Osteoblast (primary cell): ENCODE measurements at regions not wholly inside any gene's neighbourhood (a gene's known extent, or its start where the extent isn't known, plus 50 kb on each side); places are given as distances from the start of the nearest gene placed in this dataset.

Experiments used
- DNase-seq: peaks from one replicate; pipeline ENCODE4 v3.0.0; 2011; ENCODE audit warnings: low spot score, mixed read lengths; ENCODE audit not compliant: insufficient read length; ENCODE audit errors: missing footprints
- H2AFZ ChIP-seq: 2 replicates; pipeline ENCODE4 v1.6.0; 2011; ENCODE audit warnings: mild to moderate bottlenecking, low read length
- H3K27ac ChIP-seq: 2 replicates; pipeline ENCODE4 v1.5.1; 2011; ENCODE audit warnings: mild to moderate bottlenecking, low read depth, low read length, moderate library complexity
- H3K27me3 ChIP-seq: 2 replicates; pipeline ENCODE4 v1.6.0; 2012; ENCODE audit warnings: mild to moderate bottlenecking, control low read depth, inconsistent platforms, low read length, moderate library complexity; ENCODE audit not compliant: insufficient read depth
- H3K36me3 ChIP-seq: 2 replicates; pipeline ENCODE4 v1.5.1; 2011; ENCODE audit warnings: mild to moderate bottlenecking, low read length, control low read depth, moderate library complexity; ENCODE audit not compliant: insufficient read depth
- H3K4me1 ChIP-seq: 2 replicates; pipeline ENCODE4 v1.5.1; 2011; ENCODE audit warnings: mild to moderate bottlenecking, low read length, control low read depth, moderate library complexity; ENCODE audit not compliant: insufficient read depth
- H3K4me2 ChIP-seq: 2 replicates; pipeline ENCODE4 v1.6.0; 2011; ENCODE audit warnings: mild to moderate bottlenecking, low read length; ENCODE audit not compliant: insufficient read depth
- H3K4me3 ChIP-seq: fragments of 200-600 bp; sonication (generic); 3 replicates; pipeline ENCODE4 v1.5.1; 2012; ENCODE audit warnings: mild to moderate bottlenecking, low read length, inconsistent platforms; ENCODE audit not compliant: insufficient read depth
- H3K79me2 ChIP-seq: 2 replicates; pipeline ENCODE4 v1.6.0; 2012; ENCODE audit warnings: mild to moderate bottlenecking, low read length, control low read depth, inconsistent platforms; ENCODE audit not compliant: insufficient read depth
- H3K9me3 ChIP-seq: 2 replicates; pipeline ENCODE4 v1.5.1; 2011; ENCODE audit warnings: low read depth, low read length, control low read depth
- H4K20me1 ChIP-seq: 2 replicates; pipeline ENCODE4 v1.6.0; 2012; ENCODE audit warnings: mild to moderate bottlenecking, low read length, control low read depth; ENCODE audit not compliant: insufficient read depth
- CTCF ChIP-seq: IDR thresholded peaks from 2 replicates; pipeline ENCODE4 v1.5.1; 2011; ENCODE audit warnings: mild to moderate bottlenecking, low read depth, low read length, moderate library complexity; ENCODE audit errors: extremely low read depth

- H3K4me1 ChIP-seq = peaks cover 43% of the 10 kb centered on the region
- H2AFZ ChIP-seq = peak overlapping the region; percentile 74
- H3K27ac ChIP-seq = no peak overlapping the region
- no peak overlapping the region for H3K4me2 ChIP-seq
- H3K36me3 ChIP-seq = no peaks in the 10 kb centered on the region
- H3K79me2 ChIP-seq = no peaks in the 10 kb centered on the region
- no peak for DNase-seq
- no peaks in the 10 kb centered on the region for H4K20me1 ChIP-seq
- H3K27me3 ChIP-seq = peaks cover 4% of the 10 kb centered on the region
- TF ChIP-seq CTCF = no peak
- no peaks in the 10 kb centered on the region for H3K9me3 ChIP-seq
- no peak overlapping the region for H3K4me3 ChIP-seq
Measured at GRCh38 chr5:137560420-137560819, 61.3 kb upstream of the SPOCK1 start.
